ENCODE measurements at regions not wholly inside any gene's neighbourhood (a gene's known extent, or its start where the extent isn't known, plus 50 kb on each side); places are given as distances from the start of the nearest gene placed in this dataset.

- TF ChIP-seq CTCF (IDR thresholded peaks at IDR 0.05; ENCODE audit: insufficient read depth, low read length, poor library complexity, severe bottlenecking) = no peak
- TF ChIP-seq EZH2phosphoT487 (conservative IDR thresholded peaks at IDR 0.05; ENCODE audit: low read length) = no peak
These were observed 63.2 kb upstream of the EXOC6 start for GRCh38 chr10:92785118-92785517.
